ENCODE measurements at regions not wholly inside any gene's neighbourhood (a gene's known extent, or its start where the extent isn't known, plus 50 kb on each side); places are given as distances from the start of the nearest gene placed in this dataset.

GRCh38 chr10:128369101-128369650 lies 243.0 kb upstream of the MKI67 start:
- no peak for DNase-seq

DNA sequence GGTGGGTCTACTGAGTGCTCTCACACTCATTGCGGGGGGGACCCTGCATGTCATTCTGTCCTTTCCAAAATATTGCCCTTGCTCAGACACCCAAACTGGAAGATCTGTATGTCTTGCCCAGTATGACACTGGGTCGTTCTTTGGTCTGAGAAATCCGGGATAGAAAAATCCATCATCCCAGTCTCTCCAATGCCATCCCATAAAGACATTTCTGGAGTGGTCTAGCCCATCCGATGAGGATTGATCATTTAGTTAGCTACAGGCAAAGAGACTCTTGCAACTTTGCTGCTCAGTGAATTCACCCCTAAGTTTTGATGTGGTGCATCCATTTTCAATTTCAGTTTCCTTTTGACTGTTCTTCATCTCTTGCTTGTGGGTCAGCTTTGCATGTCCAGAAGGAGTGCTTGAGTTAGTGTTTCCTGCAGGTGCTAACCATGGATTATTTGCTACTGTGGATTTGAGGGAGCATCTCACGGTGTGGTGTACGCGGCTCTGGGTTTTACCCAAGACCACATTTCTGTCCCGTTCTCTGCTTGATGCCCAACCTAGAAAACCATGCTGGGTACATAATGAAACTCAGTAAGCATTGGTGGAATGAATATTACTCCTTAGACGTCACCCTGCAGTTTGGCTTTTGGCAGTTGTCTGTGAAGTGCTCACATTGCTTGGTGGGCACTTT lies 247.0 kb upstream of the MKI67 start:
- no peak for DNase-seq

GRCh38 chr10:128373831-128374230 lies 247.6 kb upstream of the MKI67 start:
- DNase-seq, result no peak

- DNase-seq, result no peak
Measured at GRCh38 chr10:128375171-128375570, 248.9 kb upstream of the MKI67 start.

DNA sequence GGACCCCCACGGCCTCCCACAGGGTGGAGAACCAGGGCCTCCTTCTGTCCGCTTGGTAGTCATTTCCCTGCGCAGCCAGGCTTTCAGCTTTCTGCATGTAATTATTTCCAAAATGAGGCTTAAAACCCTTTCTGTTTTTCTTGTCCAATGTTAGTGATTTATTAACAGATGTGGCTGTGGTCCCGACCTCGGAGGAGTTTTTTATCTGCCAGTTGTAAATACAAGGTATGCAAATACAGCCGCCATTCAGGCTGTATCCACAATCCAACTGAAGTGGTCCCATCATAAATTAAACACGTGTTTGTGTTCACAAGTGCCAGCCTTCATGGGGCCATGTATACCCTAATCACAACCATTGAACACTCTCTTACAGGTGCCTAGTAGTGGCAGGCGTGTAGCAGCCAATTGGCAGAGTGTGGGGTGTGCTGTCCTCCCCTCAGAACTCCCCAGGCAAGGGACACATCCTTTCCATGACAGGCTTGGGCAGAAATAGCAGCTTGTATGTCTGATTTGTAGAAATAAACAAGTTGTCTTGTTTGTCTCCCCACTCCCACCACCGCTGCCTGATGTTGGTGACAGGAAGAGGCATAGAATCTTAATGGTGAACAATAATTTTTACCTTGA lies 251.3 kb upstream of the MKI67 start:
- DNase-seq, result no peak

DNA sequence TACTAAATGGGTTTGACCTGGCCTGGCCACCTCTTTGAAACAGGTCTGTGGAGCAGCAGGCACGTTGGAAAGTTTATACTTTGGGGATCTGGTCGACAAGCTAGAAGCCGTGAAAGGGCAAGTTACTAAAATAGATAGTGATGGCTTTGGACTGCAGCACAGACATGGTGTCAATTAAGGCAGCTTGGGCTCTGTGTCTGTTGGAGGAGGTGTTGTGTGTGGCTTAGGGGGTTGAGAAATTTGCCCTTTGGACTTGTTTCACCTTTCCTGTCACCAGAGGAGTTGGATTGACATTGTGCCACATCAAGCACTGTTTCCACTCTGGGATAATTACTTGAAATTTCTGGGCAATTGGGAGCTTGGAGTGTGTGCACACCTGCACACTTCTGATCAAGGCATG lies 251.8 kb upstream of the MKI67 start:
- DNase-seq, result no peak

- no peak for DNase-seq
Measured at GRCh38 chr10:128380946-128381345, 254.7 kb upstream of the MKI67 start.

- no peak for DNase-seq
Measured at GRCh38 chr10:128382225-128382624, 256.0 kb upstream of the MKI67 start.

DNA sequence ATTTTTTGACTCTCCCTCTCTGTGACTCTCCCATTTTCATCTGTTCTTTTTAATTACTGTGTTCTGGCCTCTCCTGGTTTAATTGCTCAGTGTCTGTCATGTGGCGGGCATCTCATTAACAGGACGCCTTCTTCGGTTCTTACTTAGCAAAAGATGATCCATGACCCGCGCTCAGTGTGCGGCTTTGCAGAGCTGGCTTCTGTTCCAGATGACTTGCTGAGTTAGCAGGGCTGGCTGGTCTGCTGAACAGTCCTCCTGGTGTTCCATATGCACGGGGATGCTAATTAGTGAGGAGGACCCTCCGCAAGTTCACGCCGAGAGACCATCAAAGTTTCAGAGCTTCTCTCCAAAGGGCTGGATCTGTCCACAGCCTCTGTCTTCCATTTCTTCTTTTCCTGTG lies 258.6 kb upstream of the MKI67 start:
- DNase-seq, result no peak

DNA sequence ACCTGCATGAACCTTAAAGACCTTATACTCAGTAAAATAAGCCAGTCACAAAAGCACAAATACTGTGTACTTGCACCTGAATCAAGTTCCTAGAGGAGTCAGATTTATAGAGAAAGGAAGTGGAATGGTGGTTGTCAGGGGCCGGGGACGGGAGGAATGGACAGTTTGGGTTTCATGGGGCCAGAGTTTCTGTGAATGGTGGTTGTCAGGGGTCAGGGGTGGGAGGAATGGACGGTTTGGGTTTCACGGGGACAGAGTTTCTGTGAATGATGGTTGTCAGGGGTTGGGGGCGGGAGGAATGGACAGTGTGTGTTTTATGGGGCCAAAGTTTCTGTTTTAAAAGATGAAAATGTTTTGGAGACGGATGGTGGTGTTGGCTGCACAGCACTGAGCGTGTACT lies 260.0 kb upstream of the MKI67 start:
- no peak for DNase-seq

- DNase-seq, result no peak
Measured at GRCh38 chr10:128386816-128387604, 260.8 kb upstream of the MKI67 start.

DNA sequence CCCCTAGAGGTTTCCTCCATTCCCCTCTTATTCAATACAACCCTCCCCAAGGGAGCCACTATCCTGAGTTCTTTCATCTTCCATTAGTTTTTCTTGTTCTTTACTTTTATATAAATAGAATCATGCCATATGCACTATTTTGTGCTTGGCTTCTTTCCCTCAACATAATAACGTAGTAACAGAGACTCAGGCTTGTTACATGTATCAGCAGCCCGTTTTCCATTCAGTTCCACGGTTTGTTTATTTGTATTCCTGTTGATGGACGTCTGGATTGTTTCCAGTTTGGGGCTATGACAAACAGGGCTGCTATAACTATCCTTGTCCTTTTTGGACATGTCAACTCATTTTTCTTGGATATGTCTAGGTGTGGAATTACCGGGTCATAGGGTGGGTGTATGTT lies 264.4 kb upstream of the MKI67 start:
- no peak for DNase-seq

DNA sequence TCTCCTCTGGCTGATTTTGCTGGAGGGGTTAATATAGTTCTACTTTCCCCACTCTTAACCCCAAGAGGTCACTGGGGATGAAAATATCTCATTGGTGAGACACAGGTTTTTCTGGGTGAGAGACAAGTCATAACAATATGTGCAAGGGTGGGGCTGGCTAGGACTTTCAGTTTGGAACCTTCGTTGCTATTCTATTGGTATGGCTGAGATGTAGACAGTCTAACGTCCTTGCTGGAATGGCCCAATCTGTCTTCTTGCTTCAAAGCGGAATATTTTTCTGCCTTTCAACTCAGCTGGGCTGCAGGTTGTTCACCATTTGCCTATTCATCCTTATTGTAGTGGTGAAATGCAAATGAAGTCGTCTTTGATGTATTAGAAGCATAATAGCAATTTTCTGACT lies 267.3 kb upstream of the MKI67 start:
- no peak for DNase-seq

DNA sequence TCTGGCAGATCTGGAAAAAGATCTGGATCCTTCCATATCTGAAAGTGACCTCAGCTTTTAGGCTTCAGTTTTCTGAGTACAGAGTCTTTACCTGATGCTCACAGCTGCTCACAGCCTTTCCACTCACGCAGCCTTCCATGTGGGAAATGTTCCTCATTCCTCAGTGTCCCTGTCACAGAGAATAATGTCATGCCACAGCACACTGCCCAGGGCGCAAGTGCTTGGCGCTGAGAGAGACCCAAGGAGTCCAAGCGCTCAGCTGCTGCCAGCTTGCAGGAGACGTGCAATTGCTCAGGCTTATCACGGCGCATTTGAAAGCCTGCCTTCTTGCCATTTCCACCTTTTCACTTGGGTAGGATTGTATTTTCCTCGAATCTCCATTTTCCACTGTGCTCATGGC lies 271.9 kb upstream of the MKI67 start:
- no peak for DNase-seq

DNA sequence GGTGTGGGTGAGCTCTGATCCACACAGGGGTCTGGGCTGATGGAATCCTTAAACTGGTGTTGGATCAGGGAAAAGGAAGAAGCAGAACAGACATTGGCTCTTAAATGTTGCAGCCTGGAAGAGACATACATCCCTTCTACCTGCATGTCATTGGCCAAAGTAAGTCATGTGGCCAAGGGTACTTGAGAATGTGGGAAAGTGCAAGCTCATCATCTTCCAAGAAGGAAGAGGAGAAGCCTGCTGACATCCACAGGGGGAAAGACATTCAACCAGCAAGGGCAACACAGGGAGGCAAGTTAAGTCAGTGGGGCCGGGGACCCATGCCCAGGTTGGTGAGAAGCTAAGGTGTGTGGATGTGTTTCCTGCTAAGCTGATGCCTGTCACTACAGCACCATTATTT lies 272.8 kb upstream of the MKI67 start:
- DNase-seq, result no peak

- DNase-seq, result no peak
Measured at GRCh38 chr10:128400564-128400963, 274.3 kb upstream of the MKI67 start.

- no peak for DNase-seq
Measured at GRCh38 chr10:128405450-128405849, 279.2 kb upstream of the MKI67 start.

DNA sequence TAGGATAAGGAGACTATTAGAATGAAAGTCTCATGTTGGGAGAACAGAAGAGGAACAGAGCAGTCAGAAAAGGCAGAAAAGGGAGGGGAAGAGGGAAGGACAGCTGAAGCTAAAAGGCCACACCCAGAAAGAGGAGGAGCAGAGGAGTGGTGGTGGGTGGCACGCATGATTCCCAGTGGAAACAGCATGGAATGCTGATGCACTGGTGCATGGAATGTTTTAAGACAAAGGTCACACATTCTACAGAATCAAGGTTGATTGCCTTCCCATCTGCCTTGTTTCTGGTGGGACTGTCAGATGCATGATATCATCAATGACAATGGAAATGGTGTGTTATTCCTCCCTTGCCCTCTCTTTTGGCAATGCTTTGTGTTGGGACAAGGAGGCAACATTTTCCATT lies 285.4 kb upstream of the MKI67 start:
- DNase-seq, result no peak

- no peak for DNase-seq
Measured at GRCh38 chr10:128414568-128414967, 288.3 kb upstream of the MKI67 start.

- DNase-seq, result no peak
Measured at GRCh38 chr10:128416231-128416630, 290.0 kb upstream of the MKI67 start.

GRCh38 chr10:128417826-128418225 lies 291.6 kb upstream of the MKI67 start:
- DNase-seq, result no peak

- no peak for DNase-seq
Measured at GRCh38 chr10:128418819-128419218, 292.6 kb upstream of the MKI67 start.

All from anterior cingulate cortex (tissue), 58 donors.